ENCODE measurements at regions not wholly inside any gene's neighbourhood (a gene's known extent, or its start where the extent isn't known, plus 50 kb on each side); places are given as distances from the start of the nearest gene placed in this dataset.
"Not testable (repeated sequence)": the region's sequence is repeated elsewhere in the genome, so short reads cannot be mapped to it uniquely, and the experiment has no call there.

DNA sequence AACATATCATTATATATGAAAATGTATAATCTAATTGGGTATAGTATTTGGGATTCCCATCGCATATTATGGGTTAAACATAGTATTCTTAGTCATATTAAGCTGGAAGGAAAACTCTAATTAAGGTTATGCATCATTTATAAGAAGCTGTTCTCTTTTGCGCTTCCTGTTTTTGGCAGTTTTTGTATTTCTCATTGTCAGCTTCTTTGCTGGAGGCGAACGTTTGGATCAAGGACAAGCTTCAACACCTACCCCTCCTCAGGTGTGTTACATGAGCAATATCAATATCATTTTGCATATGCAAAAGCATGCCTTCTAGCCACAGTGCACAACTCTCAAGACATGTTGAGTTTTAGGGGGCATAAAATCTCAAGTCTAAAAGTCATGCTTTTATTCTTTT is 439.8 kb downstream of the TDRD3 start:
- H3K4me3 ChIP-seq (ENCODE audit: low read depth, low read length), result no peak overlapping the region
- TF ChIP-seq, protein P1, sequence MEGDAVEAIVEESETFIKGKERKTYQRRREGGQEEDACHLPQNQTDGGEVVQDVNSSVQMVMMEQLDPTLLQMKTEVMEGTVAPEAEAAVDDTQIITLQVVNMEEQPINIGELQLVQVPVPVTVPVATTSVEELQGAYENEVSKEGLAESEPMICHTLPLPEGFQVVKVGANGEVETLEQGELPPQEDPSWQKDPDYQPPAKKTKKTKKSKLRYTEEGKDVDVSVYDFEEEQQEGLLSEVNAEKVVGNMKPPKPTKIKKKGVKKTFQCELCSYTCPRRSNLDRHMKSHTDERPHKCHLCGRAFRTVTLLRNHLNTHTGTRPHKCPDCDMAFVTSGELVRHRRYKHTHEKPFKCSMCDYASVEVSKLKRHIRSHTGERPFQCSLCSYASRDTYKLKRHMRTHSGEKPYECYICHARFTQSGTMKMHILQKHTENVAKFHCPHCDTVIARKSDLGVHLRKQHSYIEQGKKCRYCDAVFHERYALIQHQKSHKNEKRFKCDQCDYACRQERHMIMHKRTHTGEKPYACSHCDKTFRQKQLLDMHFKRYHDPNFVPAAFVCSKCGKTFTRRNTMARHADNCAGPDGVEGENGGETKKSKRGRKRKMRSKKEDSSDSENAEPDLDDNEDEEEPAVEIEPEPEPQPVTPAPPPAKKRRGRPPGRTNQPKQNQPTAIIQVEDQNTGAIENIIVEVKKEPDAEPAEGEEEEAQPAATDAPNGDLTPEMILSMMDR (IDR thresholded peaks at IDR 0.05; ENCODE audit: low read depth, low read length), result no peak

DNA sequence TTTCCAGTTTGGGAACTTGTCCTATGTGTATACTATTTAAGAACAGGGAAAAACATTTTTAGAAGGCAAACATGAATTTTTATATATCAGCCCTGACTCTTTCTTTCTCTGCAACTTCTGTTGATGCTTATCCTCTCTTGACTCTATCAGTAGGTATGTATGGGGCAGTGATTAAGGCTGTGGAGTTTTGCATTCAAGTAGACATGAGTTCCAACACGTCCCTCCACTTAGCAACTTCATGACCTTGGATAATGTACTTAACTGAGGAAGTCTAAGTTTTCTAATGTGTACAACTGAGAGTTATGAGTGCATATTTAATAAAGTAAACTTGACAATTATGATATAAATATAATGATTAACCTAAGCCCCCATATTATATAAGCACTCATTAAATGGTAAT is 414.6 kb downstream of the TDRD3 start:
- TF ChIP-seq, protein P1 (IDR thresholded peaks at IDR 0.05; ENCODE audit: low read depth, low read length), result no peak
- no peak overlapping the region for H3K4me3 ChIP-seq (ENCODE audit: low read depth, low read length)

DNA sequence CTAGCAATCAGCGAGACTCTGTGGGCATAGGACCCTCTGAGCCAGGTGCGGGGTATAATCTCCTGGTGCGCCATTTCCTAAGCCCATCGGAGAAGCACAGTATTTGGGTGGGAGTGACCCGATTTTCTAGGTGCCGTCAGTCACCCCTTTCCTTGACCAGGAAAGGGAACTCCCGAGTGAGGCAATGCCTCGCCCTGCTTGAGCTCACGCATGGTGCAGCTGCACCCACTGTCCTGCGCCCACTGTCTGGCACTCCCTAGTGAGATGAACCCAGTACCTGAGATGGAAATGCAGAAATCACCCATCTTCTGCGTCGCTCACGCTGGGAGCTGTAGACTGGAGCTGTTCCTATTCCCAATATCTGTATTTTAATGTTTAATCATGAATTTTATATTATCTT is 408.6 kb downstream of the TDRD3 start:
- not testable (repeated sequence) for H3K4me3 ChIP-seq (ENCODE audit: low read depth, low read length)

DNA sequence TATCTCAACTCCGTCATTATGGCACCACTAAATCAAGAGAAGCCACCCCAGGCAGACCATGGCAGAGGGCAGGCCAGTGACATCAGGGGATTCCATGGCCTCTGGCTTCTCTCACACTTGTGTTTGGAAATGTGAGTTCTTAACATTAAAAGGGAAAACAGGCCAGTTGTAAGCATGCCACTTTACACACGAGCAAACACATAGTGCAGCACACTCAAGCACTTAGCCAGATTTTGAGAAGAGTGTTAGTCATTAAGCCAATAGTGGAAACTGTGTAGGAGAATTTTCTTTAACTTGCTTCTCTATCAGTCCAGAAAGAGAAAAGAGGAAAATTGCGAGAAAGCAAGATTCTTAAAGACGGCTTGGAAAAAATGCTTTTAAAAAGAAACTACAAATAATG is 401.5 kb downstream of the TDRD3 start:
- H3K4me3 ChIP-seq (ENCODE audit: low read depth, low read length), result no peak overlapping the region
- TF ChIP-seq, protein P1 (IDR thresholded peaks at IDR 0.05; ENCODE audit: low read depth, low read length), result no peak

DNA sequence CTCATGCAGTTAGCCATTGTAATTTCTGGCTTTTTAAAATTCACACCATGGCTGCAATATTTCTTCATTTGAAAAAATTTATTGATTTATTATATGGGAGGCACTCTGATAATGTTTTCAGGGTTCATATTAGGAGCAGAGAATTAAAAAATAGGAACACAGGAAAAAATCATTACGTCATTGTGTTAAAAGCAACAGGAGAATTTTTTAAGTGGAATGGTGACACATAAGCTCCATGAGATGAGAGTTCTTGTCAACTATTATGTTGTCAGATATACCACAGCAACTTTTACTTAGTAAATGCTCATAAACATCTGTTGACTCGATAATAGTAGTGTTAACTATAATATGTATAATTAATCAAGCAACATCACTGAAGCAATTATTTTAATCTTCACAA is 400.1 kb downstream of the TDRD3 start:
- TF ChIP-seq, protein P1 (IDR thresholded peaks at IDR 0.05; ENCODE audit: low read depth, low read length), result no peak
- no peak overlapping the region for H3K4me3 ChIP-seq (ENCODE audit: low read depth, low read length)

DNA sequence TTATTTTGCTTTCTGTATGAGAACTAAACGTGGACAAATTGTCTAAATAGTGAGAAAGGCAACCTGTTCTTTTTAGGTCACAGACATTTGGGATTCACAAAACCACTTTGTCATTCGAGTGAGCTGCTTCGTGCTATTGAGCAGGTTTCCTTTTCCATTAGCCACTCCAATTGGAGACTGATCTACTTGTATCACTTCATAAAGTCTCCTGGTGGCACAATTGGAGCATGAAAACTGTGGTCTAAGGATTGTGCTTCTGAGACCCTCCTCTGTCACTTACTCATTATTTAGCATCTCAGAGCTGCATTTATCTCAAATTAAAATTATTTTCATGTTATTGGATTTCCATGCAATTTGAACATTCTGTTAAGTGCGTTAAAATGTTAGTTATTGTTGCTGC is 397.7 kb downstream of the TDRD3 start:
- H3K4me3 ChIP-seq (ENCODE audit: low read depth, low read length), result no peak overlapping the region
- TF ChIP-seq, protein P1 (IDR thresholded peaks at IDR 0.05; ENCODE audit: low read depth, low read length), result no peak

DNA sequence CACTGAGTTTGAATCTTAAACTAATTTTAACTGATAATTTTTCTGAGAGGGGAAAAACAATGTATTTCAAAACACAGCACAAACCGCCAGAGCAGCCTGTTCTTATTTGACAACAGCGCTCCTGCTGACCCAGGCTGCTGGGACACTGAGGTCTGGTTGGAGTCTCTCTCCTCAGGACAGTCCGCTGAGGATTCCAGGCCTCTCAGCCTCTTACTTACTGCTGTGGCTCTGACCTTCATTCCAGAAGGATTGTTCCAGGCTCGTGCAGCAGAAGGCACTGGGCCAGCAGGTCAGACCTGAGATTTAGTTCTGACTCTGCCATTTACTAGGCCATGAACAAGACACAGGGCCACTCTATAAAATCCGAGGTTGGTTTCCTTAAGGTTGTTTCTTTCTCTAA is 393.6 kb downstream of the TDRD3 start:
- TF ChIP-seq, protein P1 (IDR thresholded peaks at IDR 0.05; ENCODE audit: low read depth, low read length), result no peak

DNA sequence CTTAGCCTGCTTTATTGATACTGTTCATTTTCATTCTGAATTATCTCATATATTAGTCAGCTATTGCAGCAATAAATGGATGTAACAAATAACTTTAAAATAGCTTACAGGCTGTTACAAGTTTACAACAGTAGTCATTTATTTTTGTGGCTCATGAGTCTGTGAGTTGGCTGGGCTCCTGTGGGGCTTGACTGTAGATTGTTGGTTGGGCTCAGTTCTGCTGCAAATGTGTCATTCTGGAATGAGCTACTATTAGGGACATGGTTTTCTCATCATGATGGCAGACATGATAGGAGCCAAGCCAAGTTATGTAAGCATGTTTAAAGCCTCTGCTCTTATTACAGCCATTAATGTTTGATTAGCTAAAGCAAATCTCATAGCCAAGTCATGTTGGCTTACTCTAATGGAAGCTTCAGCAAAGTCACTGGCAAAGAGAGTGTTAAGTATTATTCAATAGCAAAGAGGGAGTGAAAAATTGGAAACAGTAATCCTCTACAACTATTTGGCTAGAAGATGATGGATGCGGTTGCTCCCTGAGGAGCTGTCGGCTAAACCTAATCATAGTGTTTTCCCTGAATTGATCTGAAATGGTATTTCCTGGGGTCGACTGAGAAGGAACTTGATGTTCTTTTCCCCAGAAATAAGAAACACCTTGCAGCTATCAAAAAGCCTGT is 391.3 kb downstream of the TDRD3 start:
- H3K4me3 ChIP-seq (ENCODE audit: low read depth, low read length), result no peak overlapping the region
- TF ChIP-seq, protein P1 (IDR thresholded peaks at IDR 0.05; ENCODE audit: low read depth, low read length), result no peak

More for the DNA sequence above, 393.6 kb downstream of the TDRD3 start:
- H3K4me3 ChIP-seq (ENCODE audit: low read depth, low read length), result no peak overlapping the region
